ENCODE measurements at regions not wholly inside any gene's neighbourhood (a gene's known extent, or its start where the extent isn't known, plus 50 kb on each side); places are given as distances from the start of the nearest gene placed in this dataset.
A peak's percentile ranks its signal among the peaks of the same experiment; 100 is the strongest.
"Not testable (repeated sequence)": the region's sequence is repeated elsewhere in the genome, so short reads cannot be mapped to it uniquely, and the experiment has no call there.

DNA sequence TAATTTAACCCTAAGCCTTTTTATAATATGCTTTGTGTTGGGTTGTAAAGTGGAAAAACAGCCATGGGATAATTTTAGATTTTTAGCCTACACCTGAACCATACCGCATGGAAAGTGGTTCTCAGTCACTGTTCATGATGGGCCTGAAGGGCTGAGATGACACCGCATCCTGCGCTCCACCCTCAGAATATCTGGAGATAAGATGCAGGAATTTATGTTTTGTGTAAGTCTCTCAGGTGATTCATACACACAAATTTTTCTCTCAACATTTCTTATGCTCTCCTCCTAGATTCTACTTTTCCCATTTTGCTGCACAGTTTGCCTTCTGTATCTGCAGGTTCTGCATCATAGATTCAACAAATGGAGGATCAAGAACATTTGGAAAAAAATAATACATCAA lies 191.3 kb upstream of the PHACTR1 start:
- no peak for DNase-seq

DNA sequence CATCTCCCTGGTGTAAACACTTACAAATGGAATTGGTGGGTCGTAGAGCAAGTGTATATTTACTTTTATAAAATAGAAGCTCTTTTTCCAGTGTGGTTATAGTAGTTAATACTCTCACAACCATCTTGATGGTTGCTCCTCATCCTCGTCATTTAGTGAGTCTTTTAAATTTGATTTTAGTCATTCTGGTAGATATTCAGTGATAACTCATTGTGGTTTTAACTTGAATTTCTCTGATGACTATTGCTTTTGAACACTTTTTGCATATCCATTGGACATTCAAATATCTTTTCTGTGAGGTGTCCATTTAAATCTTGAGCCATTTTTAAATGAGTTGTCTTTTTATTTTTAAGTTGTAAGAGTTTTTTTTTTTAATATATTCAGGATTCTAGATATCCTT lies 189.2 kb upstream of the PHACTR1 start:
- DNase-seq = no peak

DNA sequence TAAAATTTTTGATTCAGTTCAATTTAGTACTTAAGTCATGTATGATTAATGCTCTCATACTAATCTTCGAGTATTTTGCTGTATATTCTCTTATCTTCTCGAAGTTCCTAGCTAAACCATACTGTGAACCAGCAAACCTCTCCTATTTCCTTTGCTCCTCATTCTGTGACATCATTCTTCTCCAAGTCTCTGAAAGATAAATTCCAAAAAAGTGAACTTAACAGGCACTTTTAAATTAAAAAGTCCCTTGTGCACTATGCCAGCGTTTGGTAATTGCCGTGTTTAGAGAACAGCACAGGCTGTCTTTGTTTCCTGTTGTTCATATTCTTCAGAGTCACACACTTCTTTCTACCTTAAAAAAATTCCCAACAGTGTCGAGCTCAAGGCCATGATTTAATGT lies 188.4 kb upstream of the PHACTR1 start:
- no peak for DNase-seq

DNA sequence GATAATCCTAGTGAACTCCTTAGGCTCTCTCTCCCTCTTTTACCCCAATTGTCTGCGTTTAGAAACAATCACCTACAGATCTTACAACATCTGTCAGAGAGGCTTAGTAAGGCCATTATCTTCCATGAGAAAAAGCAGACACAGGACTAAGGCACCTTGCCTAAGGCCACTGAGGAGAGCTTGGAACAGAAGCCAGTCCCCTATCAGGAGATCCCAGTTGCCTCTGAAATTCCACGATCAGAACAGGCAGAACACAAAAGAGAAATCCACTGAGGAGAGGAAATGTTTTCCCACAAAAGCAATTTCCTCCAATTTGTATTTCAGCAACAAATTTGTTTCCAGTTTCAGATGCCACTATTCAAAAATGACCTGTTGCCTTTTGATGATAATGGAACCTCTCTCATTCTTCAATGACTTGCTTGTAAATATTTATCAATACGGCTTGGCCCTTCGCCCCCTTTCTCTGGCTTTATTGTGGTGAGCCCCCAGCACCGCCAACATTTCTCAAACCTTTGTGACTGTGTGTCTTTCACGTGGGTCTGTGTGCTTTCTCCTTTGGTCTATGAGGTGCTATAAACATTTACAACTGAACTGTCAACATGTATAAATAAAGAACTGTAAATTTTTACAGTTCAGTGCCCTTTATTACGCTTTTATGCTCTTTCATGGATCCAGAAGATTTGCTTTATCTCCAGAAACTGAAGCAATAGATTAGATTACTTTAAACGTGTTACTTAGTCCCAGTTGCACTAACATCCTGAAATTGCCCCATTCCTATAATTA lies 187.8 kb upstream of the PHACTR1 start:
- DNase-seq = no peak

DNA sequence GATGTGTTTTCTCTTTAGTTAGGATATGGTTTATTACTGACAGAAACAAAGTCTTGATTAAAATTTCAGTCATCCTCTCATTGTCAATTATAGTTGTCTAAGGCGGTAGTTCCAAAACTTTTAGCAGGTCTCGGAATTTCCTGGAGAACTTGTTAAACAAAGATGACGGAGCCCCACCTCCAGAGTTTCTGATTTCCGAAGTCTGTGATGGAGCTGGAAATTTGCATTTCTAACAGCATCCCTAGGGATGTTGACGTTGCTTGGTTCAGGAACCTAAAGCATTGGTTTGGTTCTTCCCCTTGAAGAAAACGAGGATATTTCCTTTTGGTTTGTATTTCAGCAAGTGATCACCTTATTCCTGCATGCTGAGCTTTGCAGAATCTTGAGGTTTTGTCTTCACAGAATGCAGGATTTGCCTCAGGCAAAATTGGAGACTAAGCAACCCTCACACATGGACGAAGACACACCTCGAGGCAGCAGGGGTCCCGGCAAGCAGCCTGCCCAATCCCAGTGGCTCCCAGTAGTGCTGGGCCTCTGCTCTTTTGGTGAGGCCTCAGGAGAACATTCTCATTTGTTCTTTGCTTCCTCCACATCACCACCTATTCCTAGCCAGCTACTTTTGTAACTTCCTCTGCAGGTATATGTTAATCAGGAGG lies 187.1 kb upstream of the PHACTR1 start:
- no peak for DNase-seq

DNA sequence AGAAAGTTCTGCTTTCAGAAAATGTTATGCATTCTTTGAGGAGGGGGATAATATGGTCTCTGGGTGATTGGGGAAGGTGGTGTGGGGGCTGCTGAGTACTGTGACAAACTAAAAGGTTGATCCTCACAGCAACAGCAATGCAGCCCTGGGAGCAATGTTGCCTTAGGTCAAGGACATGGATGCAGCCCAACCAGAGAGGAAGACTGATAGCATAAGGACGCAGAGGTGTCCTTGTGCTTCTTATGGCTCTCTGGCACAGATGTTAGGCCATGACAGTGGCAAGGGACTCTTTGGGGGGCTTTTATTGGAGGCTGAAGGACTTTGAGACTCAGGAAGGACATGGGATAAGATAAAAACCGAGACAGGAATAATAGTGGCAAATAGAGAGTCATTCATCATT lies 186.2 kb upstream of the PHACTR1 start:
- no peak for DNase-seq

DNA sequence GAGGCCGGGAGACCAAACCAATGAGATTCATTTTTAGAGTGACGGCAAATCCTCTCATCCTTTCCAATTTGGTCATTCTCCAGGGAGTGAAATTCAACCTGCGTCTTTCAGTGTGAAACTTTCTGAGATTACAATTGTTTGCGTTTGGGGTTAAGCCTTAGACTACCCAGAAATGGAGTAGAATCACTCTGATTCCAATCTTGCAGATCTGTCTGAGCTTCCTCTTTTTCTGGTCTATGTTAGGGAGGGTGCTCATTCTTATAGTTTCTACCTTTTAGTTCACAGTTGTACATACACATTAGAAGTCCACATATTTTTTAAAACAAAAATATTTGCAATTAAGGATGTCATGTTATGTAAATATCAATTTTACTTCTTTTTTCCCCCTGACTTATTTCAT lies 183.0 kb upstream of the PHACTR1 start:
- DNase-seq = no peak

DNA sequence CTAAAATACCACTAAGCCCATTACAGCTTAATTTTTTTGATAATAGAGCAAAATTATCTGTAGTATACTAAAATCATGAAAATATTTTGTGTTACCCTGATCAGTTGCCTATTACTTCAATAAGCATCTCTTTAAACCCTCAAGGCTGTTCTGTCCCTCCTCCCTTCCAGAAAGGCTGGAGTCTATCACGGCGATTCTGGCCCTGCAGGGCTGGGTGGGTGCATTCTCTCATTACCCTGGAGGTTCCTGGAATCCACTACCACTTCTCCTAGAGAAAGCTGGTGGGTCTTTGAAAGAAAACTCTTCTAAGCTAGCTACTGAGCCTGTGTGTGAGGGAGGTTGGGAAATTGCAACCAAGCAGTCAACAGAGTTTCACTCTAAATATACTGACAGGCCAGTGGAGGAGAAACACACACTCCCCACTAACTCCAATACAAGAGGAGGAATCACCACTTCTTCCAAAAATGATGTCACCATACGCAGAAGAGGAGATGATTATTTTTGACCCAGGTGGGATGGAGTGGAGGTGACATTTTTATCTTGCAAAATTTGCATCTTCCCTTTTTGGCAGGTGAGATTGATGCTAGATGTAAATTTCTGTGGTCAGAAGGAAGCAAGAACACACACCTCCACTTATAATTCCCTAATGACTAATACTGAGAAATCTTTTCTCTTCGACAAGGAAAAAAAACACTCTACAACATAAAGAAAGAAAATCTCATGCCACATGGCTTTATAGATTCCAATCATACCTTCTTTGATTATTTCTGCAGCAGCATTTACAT lies 182.3 kb upstream of the PHACTR1 start:
- no peak for DNase-seq

DNA sequence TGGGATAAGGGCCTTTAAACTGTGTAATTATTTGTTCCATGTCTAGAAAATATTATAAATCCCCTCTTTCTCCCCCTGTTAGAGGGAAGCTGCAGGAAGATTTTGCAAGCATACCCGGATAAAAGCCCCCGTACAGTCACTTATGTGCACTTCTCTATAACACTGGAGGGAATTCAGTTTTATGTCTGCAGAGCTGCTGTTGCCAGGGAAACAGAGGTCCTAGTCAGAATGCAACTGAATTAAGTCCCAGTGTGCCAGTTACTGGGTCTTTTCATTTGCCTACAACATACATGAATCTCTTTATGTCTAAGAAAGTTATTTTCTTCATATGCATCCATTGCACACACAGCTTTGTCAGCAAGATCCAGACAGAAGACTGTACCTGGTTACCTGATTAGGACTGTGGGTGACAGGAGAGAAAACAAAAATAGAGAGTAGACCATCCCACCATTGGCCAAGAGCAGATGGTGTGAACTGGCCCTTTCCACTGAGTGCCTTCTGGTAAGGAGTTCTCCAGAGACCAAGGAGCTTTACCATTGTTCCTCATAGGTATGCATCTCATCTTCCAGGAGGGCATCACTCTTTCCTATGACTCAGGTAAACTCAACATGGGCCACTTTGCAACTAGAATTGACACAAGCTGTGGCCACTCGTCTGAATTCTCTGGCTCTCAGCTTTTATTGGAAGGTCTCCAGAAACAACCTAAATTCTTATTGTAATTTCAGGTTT lies 180.8 kb upstream of the PHACTR1 start:
- DNase-seq = no peak

DNA sequence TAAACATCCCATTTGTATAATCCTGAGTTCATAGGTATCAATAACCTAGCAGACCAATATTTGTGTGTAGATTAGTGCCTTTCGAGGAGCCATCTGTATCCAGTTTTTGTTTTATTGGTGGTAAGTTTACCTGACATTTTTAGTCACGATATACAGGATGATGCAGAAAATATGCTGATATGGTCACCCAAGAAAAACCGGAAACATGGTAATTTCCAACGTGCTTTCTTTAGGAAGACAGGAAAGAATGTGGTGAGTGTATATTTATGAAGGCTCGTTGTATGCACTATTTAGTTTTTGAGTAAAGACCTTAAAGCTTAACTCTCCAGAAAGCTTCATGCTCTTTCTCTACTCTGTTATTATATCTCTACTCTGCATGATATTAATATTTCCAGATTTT lies 180.2 kb upstream of the PHACTR1 start:
- no peak for DNase-seq

DNA sequence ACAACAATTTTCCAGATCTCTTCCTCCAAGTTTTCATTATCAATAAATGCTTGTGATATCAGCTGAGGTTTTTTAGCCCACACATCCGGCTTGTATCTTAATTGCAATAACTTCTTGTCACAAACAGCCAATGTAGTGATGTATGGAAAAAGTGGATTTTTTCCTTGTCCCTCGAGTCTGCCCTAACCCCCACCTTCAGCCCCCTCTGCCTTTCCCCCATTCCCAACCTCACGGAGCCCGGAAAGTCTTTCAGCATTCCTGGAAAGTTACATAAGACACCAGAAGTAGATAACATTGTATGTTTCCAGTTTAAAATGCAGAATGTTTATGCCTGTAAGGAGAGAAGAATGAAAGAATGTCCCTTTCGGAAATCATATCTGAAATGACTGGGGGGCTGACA lies 179.2 kb upstream of the PHACTR1 start:
- DNase-seq = no peak

DNA sequence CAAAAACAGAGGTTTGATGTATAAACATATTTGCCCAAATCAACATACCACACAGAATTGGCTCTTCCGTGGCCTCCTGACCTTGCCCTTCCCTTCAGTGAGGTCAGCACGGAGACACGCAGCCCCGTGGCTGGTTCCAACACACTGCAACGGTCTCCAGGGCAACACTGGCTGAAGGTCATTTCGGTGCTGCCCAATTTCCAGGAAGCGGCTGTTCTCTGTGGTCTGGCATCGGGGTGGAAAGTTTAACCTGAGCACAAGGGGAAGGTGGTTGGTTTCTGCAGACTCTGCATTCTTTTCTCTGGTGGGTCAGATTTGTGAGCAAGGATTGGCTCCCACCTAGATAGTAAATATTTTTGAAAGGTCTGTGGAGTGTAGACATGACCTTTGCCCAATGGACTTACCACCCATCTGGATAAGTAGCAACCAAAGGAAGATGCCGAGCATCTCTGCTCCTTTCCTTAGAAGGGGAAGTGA lies 177.6 kb upstream of the PHACTR1 start:
- DNase-seq = no peak

DNA sequence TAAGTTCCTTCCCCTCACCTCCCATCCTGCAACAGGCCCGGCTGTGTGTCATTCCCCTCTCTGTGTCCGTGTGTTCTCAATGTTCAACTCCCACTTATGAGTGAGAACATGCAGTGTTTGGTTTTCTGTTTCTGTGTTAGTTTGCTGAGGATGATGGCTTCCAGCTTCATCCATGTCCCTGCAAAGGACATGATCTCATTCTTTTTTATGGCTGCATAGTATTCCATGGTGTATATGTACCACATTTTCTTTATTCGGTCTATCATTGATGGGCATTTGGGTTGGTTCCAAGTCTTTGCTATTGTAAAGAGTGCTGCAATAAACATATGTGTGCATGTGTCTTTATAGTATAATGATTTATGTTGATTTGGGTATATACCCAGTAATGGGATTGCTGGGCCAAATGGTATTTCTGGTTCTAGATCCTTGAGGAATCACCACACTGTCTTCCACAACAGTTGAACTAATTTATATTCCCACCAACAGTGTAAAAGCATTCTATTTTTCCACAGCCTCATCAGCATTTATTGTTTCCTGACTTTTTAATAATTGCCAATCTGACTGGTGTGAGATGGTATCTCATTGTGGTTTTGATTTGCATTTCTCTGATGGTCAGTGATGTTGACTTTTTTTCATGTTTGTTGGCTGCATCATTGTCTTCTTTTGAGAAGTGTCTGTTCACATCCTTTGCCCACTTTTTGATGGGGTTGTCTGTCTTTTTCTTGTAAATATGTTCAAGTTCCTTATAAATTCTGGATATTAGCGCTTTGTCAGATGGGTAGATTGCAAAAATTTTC lies 174.1 kb upstream of the PHACTR1 start:
- not testable (repeated sequence) for DNase-seq

DNA sequence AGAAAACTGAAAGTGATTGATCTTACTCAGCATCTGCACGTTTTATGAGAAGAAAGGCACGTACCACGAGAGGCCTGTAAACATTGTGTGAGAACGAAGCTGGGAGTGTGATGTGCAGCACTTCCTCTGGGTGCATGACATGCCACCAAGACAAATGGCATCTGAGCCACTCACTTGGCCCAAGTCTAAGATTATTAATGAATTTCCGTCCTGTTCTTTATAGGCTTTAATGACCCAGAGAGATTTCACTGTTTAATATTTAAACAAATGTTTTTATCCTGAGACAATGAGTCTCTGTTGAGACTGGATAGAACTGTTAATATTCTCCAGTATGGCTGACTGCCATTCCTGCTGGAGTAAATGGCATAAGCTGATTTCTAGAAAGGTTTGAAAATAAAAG lies 172.6 kb upstream of the PHACTR1 start:
- no peak for DNase-seq

DNA sequence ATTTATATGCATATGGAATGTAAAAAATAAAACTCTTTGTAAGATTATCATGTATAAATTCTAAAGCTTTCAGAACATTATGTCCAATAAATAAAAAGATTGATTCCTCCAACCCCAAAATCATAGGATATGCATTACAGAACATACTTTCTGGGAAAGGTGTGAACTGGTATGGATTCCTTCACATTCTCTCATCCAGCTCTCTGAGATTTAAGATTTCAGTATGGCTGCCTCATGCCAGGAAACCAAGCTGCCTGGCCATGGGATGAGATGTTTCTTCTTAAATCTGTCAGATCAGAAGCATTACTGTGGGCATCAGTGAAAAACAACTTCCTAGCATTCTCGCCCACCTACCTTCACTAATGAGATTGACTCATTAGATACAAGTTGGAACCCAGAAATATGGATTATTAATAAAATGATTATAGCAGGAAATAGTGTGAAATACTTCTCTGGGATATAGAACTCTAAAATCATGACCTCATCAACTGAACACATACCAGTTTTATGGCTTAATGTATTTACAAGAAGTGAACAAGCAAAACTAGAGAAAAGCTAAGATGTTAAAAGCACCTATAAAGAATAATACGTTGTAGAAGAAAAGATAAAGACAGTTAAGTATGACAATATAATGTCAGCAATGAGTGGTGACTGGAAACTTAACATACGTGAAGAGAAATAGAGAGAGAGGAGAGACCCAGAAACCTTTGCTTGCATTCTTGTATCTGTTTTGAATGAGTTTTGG lies 171.6 kb upstream of the PHACTR1 start:
- no peak for DNase-seq

DNA sequence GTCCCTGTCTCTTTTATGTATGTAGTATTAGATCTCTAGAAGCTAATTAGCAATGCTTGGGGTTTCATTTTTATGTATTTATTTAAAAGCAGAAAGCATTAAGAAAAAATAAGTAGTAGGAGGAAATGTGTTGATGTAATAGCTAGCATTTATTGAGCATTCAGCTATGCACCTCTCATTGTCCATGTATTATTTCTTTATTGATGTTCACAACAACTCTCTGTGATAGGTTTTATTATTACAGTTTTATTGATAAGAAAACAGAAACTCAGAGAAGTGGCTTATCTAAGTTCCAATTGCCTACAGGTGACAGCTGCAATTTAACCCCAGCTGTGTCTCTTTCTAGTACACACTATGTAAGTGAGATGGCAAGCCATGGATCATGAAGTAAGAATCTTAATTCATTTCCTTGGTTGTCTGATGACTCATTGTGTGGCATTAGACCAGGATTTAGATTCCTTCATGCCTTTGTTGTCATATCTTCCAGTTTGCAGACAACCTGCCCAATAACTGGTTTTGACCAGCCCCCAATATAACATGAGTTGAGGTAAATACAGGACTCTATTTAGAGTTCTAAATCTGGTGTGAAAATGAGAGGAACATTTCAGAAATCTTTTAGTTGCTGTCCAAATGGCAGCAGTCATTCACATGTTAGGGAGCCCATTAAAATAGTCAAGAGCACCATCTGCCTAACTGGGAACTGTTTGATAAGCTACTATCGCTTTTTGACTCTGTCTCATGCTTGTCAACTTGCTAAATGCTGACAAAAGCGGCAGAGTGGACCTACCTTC lies 170.8 kb upstream of the PHACTR1 start:
- peak; percentile 92 for DNase-seq

DNA sequence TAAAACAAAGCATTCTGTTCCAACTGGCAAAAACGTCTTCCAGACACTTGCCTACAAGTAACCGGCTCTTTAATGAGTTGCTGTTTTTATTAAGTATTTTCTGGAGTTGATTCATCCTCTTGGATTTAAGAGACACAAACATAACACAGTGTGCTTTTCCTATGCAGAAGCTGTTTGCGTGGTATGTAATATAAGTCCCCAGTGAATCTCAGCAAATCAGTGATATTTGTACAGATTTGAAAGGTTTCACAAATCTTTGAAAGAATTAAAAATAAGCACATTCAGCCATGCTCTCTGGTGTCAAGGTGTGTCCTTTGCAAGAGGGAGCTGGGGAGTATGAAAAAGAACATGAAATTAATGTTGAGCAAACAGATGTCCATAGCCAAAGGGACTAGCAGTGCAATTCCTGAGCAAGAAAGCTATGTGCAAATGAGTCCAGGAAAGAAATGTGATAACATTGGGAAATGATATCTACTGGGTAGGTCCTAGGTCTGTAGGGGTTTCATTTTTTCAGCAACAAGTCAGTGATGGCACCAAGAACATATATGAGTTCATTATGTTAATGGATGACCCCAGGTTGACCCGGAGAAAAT lies 170.1 kb upstream of the PHACTR1 start:
- no peak for DNase-seq

DNA sequence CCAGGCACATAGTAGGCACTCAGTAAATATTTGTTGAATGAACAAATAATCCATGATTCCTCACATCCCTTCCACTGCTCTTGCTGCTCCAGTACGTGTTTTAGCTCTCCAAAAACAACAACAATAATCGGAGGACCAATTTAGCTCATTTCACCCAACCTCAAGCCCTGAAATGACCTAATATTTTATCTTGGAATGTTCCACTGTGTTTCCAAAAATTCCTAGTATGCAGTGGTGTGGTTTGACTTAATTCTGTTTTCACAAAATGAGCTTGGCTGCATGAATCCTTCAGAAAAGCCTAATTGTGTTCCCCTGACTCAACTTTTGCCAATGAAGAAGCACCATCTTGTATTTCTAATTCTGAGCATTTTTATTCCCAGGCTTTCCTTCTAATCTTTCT lies 168.0 kb upstream of the PHACTR1 start:
- peak; percentile 87 for DNase-seq

DNA sequence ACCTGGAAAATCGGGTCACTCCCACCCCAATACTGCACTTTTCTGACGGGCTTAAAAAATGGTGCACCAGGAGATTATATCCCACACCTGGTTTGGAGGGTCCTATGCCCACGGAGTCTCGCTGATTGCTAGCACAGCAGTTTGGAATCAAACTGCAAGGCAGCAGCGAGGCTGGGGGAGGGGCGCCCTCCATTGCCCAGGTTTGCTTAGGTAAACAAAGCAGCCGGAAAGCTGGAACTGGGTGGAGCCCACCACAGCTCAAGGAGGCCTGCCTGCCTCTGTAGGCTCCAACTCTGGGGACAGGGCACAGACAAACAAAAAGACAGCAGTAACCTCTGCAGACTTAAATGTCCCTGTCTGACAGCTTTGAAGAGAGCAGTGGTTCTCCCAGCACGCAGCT lies 167.1 kb upstream of the PHACTR1 start:
- DNase-seq = not testable (repeated sequence)

DNA sequence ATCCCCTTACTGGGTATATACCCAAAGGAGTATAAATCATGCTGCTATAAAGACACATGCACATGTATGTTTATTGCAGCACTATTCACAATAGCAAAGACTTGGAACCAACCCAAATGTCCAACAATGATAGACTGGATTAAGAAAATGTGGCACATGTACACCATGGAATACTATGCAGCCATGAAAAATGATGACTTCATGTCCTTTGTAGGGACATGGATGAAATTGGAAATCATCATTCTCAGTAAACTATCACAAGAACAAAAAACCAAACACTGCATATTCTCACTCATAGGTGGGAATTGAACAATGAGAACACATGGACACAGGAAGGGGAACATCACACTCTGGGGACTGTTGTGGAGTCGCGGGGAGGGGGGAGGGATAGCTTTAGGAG lies 161.7 kb upstream of the PHACTR1 start:
- DNase-seq = not testable (repeated sequence)

Measured in EL (cell line).